MCF 10A (cell line): ENCODE measurements at regions not wholly inside any gene's neighbourhood (a gene's known extent, or its start where the extent isn't known, plus 50 kb on each side); places are given as distances from the start of the nearest gene placed in this dataset.

Experiments
- BruUV-seq: library from RNA; stranded (reverse); fragments of 400-500 nt; replicated peaks from 2 replicates; lab custom pipeline; 2021; lab: Mats Ljungman, UMichigan
- CTCF ChIA-PET: fragments of 300-600 bp; sonication (Branson Sonifier 250); formaldehyde crosslinking; extraction: SDS; loops from one replicate; lab custom pipeline; 2021; ENCODE audit warnings: antibody characterized with exemption, inconsistent platforms; lab: Yijun Ruan, JAX
- POLR2A ChIA-PET: fragments of 300-600, 350-650 bp; sonication (Branson Sonifier 250); formaldehyde crosslinking; extraction: SDS; loops from one replicate; lab custom pipeline; 2020; ENCODE audit warnings: antibody characterized with exemption, inconsistent platforms; lab: Yijun Ruan, JAX
- DNase-seq: peaks from one replicate; pipeline ENCODE4 v3.0.0-alpha.2; 2018; ENCODE audit not compliant: unreplicated experiment
- H3K27ac Mint-ChIP-seq: one replicate; pipeline ENCODE4 v1.8.0; 2022; ENCODE audit warnings: mild to moderate bottlenecking, low read depth, mixed read lengths; ENCODE audit not compliant: unreplicated experiment
- H3K27me3 Mint-ChIP-seq: one replicate; pipeline ENCODE4 v1.8.0; 2022; ENCODE audit warnings: mixed read lengths; ENCODE audit not compliant: insufficient read depth, unreplicated experiment
- H3K36me3 Mint-ChIP-seq: one replicate; pipeline ENCODE4 v1.8.0; 2022; ENCODE audit warnings: mild to moderate bottlenecking, moderate library complexity, mixed read lengths; ENCODE audit not compliant: insufficient read depth, unreplicated experiment
- H3K4me1 Mint-ChIP-seq: one replicate; pipeline ENCODE4 v1.8.0; 2022; ENCODE audit warnings: mixed read lengths; ENCODE audit not compliant: insufficient read depth, unreplicated experiment
- H3K4me3 Mint-ChIP-seq: one replicate; pipeline ENCODE4 v1.8.0; 2022; ENCODE audit warnings: mild to moderate bottlenecking, moderate library complexity, mixed read lengths; ENCODE audit not compliant: unreplicated experiment
- H3K9me3 Mint-ChIP-seq: one replicate; pipeline ENCODE4 v1.8.0; 2022; ENCODE audit warnings: mixed read lengths; ENCODE audit not compliant: unreplicated experiment
- intact Hi-C: fragments of 100-400 bp; cut with micrococcal nuclease; formaldehyde crosslinking; loops from 2 replicates; pipeline ENCODE4 v1.14.1; 2022
- TF ChIP-seq, protein P1 (sequence below): fragments of 200-600 bp; IDR thresholded peaks from one replicate; pipeline ENCODE4 v1.8.0; 2022; ENCODE audit warnings: antibody characterized with exemption, mild to moderate bottlenecking; ENCODE audit not compliant: unreplicated experiment

DNA sequence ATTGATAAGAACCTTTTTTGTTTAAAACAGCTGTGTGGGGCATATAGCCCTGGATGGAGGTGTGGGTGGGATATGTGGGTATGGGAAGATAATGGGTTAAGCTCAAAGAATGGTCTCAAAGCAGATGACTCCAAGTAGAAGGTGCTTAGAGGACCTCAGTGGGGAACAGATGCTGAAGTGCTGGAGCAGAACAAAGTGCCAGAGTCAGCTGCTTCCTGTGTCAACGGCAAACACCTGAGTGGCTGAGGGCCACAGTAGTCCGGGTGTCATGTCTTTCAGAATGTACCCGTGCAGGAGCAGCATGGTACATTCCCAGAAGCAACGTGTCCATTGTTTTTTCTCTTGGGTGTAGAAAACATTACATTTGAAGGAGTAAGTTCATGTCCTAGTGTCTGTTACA lies 210.6 kb downstream of the CCNG2 start:
- POLR2A ChIA-PET = no interaction called here
- Mint-ChIP-seq H3K4me1 (no peaks in the 10 kb centered on the region), H3K27ac (no peak overlapping the region), H3K36me3 (no peaks in the 10 kb centered on the region), H3K27me3 (no peaks in the 10 kb centered on the region), H3K4me3 (no peak overlapping the region), H3K9me3 (no peaks in the 10 kb centered on the region)
- BruUV-seq = no TSS peak
- DNase-seq = no peak
- CTCF ChIA-PET = interaction anchor here (0.7 to 14.2 kb wide), 17 partner anchors 9 to 328 kb away, joined by 3 to 420 read pairs (median 5); no protein-coding TSS in a partner anchor
- TF ChIP-seq, protein P1, sequence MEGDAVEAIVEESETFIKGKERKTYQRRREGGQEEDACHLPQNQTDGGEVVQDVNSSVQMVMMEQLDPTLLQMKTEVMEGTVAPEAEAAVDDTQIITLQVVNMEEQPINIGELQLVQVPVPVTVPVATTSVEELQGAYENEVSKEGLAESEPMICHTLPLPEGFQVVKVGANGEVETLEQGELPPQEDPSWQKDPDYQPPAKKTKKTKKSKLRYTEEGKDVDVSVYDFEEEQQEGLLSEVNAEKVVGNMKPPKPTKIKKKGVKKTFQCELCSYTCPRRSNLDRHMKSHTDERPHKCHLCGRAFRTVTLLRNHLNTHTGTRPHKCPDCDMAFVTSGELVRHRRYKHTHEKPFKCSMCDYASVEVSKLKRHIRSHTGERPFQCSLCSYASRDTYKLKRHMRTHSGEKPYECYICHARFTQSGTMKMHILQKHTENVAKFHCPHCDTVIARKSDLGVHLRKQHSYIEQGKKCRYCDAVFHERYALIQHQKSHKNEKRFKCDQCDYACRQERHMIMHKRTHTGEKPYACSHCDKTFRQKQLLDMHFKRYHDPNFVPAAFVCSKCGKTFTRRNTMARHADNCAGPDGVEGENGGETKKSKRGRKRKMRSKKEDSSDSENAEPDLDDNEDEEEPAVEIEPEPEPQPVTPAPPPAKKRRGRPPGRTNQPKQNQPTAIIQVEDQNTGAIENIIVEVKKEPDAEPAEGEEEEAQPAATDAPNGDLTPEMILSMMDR = no peak
- intact Hi-C loops = loop anchor here (1.0 to 5.0 kb wide), 3 partner anchors 65 to 330 kb away; no protein-coding TSS in a partner anchor

GRCh38 chr4:77372375-77372774 lies 215.4 kb downstream of the CCNG2 start:
- no TSS peak for BruUV-seq
- intact Hi-C loops = no loop called here
- POLR2A ChIA-PET = no interaction called here
- no peaks in the 10 kb centered on the region for H3K36me3 Mint-ChIP-seq
- no peaks in the 10 kb centered on the region for H3K27me3 Mint-ChIP-seq
- CTCF ChIA-PET = interaction anchor here (0.5 to 3.8 kb wide), 8 partner anchors 13 to 248 kb away, joined by 3 to 15 read pairs (median 4); no protein-coding TSS in a partner anchor
- no peaks in the 10 kb centered on the region for H3K9me3 Mint-ChIP-seq
- no peaks in the 10 kb centered on the region for H3K4me1 Mint-ChIP-seq
- DNase-seq = no peak
- TF ChIP-seq, protein P1 = no peak
- no peak overlapping the region for H3K27ac Mint-ChIP-seq
- no peak overlapping the region for H3K4me3 Mint-ChIP-seq

GRCh38 chr4:77375866-77376607 lies 219.0 kb downstream of the CCNG2 start:
- CTCF ChIA-PET = interaction anchor here (0.7 to 2.7 kb wide), 5 partner anchors 9 to 242 kb away, joined by 3 to 7 read pairs (median 4); no protein-coding TSS in a partner anchor
- Mint-ChIP-seq H3K9me3 (no peaks in the 10 kb centered on the region), H3K4me3 (no peak overlapping the region), H3K4me1 (no peaks in the 10 kb centered on the region), H3K36me3 (no peaks in the 10 kb centered on the region), H3K27ac (no peak overlapping the region), H3K27me3 (peaks cover 7% of the 10 kb centered on the region)
- no TSS peak for BruUV-seq
- TF ChIP-seq, protein P1 = no peak
- POLR2A ChIA-PET = no interaction called here
- no peak for DNase-seq
- intact Hi-C loops = no loop called here

- no peaks in the 10 kb centered on the region for H3K4me1 Mint-ChIP-seq
- POLR2A ChIA-PET = interaction anchor here (0.6 to 0.7 kb wide), 2 partner anchors 355 to 1192 kb away, joined by 4 to 5 read pairs; no protein-coding TSS in a partner anchor
- no peaks in the 10 kb centered on the region for H3K9me3 Mint-ChIP-seq
- H3K36me3 Mint-ChIP-seq = no peaks in the 10 kb centered on the region
- no TSS peak for BruUV-seq
- DNase-seq = no peak
- TF ChIP-seq, protein P1 = no peak
- H3K4me3 Mint-ChIP-seq = no peak overlapping the region
- CTCF ChIA-PET = interaction anchor here (0.7 to 1.5 kb wide), 4 partner anchors 9 to 241 kb away, joined by 3 to 7 read pairs (median 4); no protein-coding TSS in a partner anchor
- peaks cover 11% of the 10 kb centered on the region for H3K27me3 Mint-ChIP-seq
- H3K27ac Mint-ChIP-seq = no peak overlapping the region
- intact Hi-C loops = no loop called here
Measured at GRCh38 chr4:77376788-77377460, 219.9 kb downstream of the CCNG2 start.
